ENCODE measurements at regions not wholly inside any gene's neighbourhood (a gene's known extent, or its start where the extent isn't known, plus 50 kb on each side); places are given as distances from the start of the nearest gene placed in this dataset.

GRCh38 chr2:153077311-153077710, 358.9 kb downstream of the ARL6IP6 start:
- no peaks in the 10 kb centered on the region for H3K36me3 ChIP-seq
- H3K27ac ChIP-seq, result no peak overlapping the region
- WGBS, 2 donors, result 37 to 42% methylated on average over 2 of the region's 2 CpGs
- TF ChIP-seq EP300 (IDR thresholded peaks at IDR 0.05), result no peak
- TF ChIP-seq CTCF (IDR thresholded peaks at IDR 0.05), result no peak
- no peaks in the 10 kb centered on the region for H3K27me3 ChIP-seq
- DNase-seq (ENCODE audit: low spot score in 2 of 2), result no peak
- H3K4me1 ChIP-seq, result no peaks in the 10 kb centered on the region
- H3K9me3 ChIP-seq, result no peaks in the 10 kb centered on the region
- H3K4me3 ChIP-seq, result no peak overlapping the region

- TF ChIP-seq CTCF (IDR thresholded peaks at IDR 0.05) (no peak), POLR2A (IDR thresholded peaks at IDR 0.05) (no peak), EP300 (IDR thresholded peaks at IDR 0.05) (no peak)
- Histone ChIP-seq H3K27ac (no peak overlapping the region), H3K4me1 (no peaks in the 10 kb centered on the region), H3K36me3 (no peaks in the 10 kb centered on the region), H3K4me3 (no peak overlapping the region), H3K9me3 (no peaks in the 10 kb centered on the region), H3K27me3 (no peaks in the 10 kb centered on the region)
- WGBS, 2 donors, result 90 to 94% methylated on average over 1 of the region's 1 CpG
- no peak for DNase-seq (ENCODE audit: low spot score in 2 of 2)
Observed at GRCh38 chr2:153074207-153074606, 355.8 kb downstream of the ARL6IP6 start.

- Histone ChIP-seq H3K27me3 (no peaks in the 10 kb centered on the region), H3K9me3 (no peaks in the 10 kb centered on the region), H3K27ac (no peak overlapping the region), H3K4me3 (no peak overlapping the region), H3K4me1 (no peaks in the 10 kb centered on the region), H3K36me3 (no peaks in the 10 kb centered on the region)
- no peak for DNase-seq (ENCODE audit: low spot score in 2 of 2)
- TF ChIP-seq EP300 (IDR thresholded peaks at IDR 0.05) (no peak), CTCF (IDR thresholded peaks at IDR 0.05) (no peak), POLR2A (IDR thresholded peaks at IDR 0.05) (no peak)
- WGBS, 2 donors, result 86 to 88% methylated on average over 8 of the region's 8 CpGs
Observed at GRCh38 chr2:153072813-153073212, 354.4 kb downstream of the ARL6IP6 start.

GRCh38 chr2:153072077-153072476, 353.7 kb downstream of the ARL6IP6 start:
- 52 to 60% methylated on average over 6 of the region's 6 CpGs for WGBS, 2 donors
- no peak for TF ChIP-seq CTCF (IDR thresholded peaks at IDR 0.05)
- no peak for TF ChIP-seq EP300 (IDR thresholded peaks at IDR 0.05)
- no peak for TF ChIP-seq POLR2A (IDR thresholded peaks at IDR 0.05)

GRCh38 chr2:153071090-153071489, 352.7 kb downstream of the ARL6IP6 start:
- H3K4me3 ChIP-seq, result no peak overlapping the region
- no peak overlapping the region for H3K27ac ChIP-seq
- TF ChIP-seq POLR2A (IDR thresholded peaks at IDR 0.05), result no peak
- TF ChIP-seq CTCF (IDR thresholded peaks at IDR 0.05), result no peak
- no peak for TF ChIP-seq EP300 (IDR thresholded peaks at IDR 0.05)

More at GRCh38 chr2:153072077-153072476, 353.7 kb downstream of the ARL6IP6 start:
- no peak for DNase-seq (ENCODE audit: low spot score in 2 of 2)
- no peaks in the 10 kb centered on the region for H3K4me1 ChIP-seq
- no peaks in the 10 kb centered on the region for H3K9me3 ChIP-seq
- H3K27me3 ChIP-seq, result no peaks in the 10 kb centered on the region
- no peak overlapping the region for H3K4me3 ChIP-seq
- no peak overlapping the region for H3K27ac ChIP-seq
- H3K36me3 ChIP-seq, result no peaks in the 10 kb centered on the region

More at GRCh38 chr2:153071090-153071489, 352.7 kb downstream of the ARL6IP6 start:
- no peaks in the 10 kb centered on the region for H3K27me3 ChIP-seq
- DNase-seq (ENCODE audit: low spot score in 2 of 2), result no peak
- no peaks in the 10 kb centered on the region for H3K36me3 ChIP-seq
- no peaks in the 10 kb centered on the region for H3K9me3 ChIP-seq
- H3K4me1 ChIP-seq, result no peaks in the 10 kb centered on the region
